ENCODE measurements at regions not wholly inside any gene's neighbourhood (a gene's known extent, or its start where the extent isn't known, plus 50 kb on each side); places are given as distances from the start of the nearest gene placed in this dataset.

GRCh38 chr4:59161249-59161648 is 2038.9 kb upstream of the ADGRL3 start:
- H3K9ac ChIP-seq (ENCODE audit: control insufficient read depth, insufficient read depth, low read length): no peak overlapping the region
- no peaks in the 10 kb centered on the region for H3K4me1 ChIP-seq (ENCODE audit: control insufficient read depth, insufficient read depth, low read length)
- ChIA-PET POLR2A (no interaction called here), CTCF (interaction anchor here (0.7 to 1.4 kb wide), 4 partner anchors 8 to 1805 kb away, joined by 3 to 4 read pairs (median 3); no protein-coding TSS in a partner anchor), SMC1A (ENCODE audit: uncharacterized antibody, unreplicated experiment) (interaction anchor here (1.3 kb wide), 1 partner anchor 400 kb away, joined by 3 read pairs; no protein-coding TSS in a partner anchor), RAD21 (ENCODE audit: unreplicated experiment) (interaction anchor here (0.8 kb wide), 1 partner anchor 431 kb away, joined by 3 read pairs; no protein-coding TSS in a partner anchor)
- no peaks in the 10 kb centered on the region for H3K36me3 ChIP-seq (ENCODE audit: control insufficient read depth in 2 of 2, insufficient read depth in 2 of 2, low read length in 1 of 2)
- H3K79me2 ChIP-seq (ENCODE audit: control insufficient read depth, insufficient read depth, low read length): no peaks in the 10 kb centered on the region
- no peak for DNase-seq (ENCODE audit: low read depth, low spot score)
- WGBS (ENCODE audit: insufficient coverage, insufficient replicate concordance, low lambda C conversion rate, missing lambda C conversion rate): 24% methylated on average over 6 of the region's 6 CpGs
- in situ Hi-C loops (cut with MboI): loop anchor here (25.0 kb wide), 1 partner anchor 1724 kb away; no protein-coding TSS in a partner anchor
- no TSS peak for BruUV-seq (replicated peaks)
- H3K9me3 ChIP-seq (replicated peaks; ENCODE audit: control insufficient read depth, insufficient read depth, low read length): no peaks in the 10 kb centered on the region
- intact Hi-C loops (cut with micrococcal nuclease; ENCODE audit: unreplicated experiment): loop anchor here (1.0 to 5.0 kb wide), 2 partner anchors 428 to 1719 kb away; no protein-coding TSS in a partner anchor
- no peak overlapping the region for H3K4me2 ChIP-seq (ENCODE audit: control insufficient read depth, insufficient read depth)
- H3K4me3 ChIP-seq: no peak overlapping the region
- TF ChIP-seq CTCF (IDR thresholded peaks at IDR 0.05 in 2 of 3, conservative IDR thresholded peaks at IDR 0.05 in 1 of 3; ENCODE audit: control insufficient read depth in 2 of 3, extremely low read depth in 1 of 3, insufficient read depth in 1 of 3, low read depth in 3 of 3, low read length in 3 of 3) (peak; percentile 27 to 42 (median 33); a peak in 3 of 6 replicates), CEBPZ (IDR thresholded peaks at IDR 0.05; ENCODE audit: low read depth, low read length) (no peak), SMC3 (IDR thresholded peaks at IDR 0.05; ENCODE audit: borderline replicate concordance, low read length) (peak; percentile 45; the same call in 1 of the 2 replicates), RAD21 (IDR thresholded peaks at IDR 0.05; ENCODE audit: insufficient read depth, low read depth, low read length) (peak; percentile 47), ZNF687 (IDR thresholded peaks at IDR 0.05) (no peak), MEF2B (IDR thresholded peaks at IDR 0.05; ENCODE audit: partially characterized antibody, poor library complexity, severe bottlenecking) (no peak), CBFB (IDR thresholded peaks at IDR 0.05; ENCODE audit: low read depth) (no peak), IRF4 (IDR thresholded peaks at IDR 0.05; ENCODE audit: low read depth, low read length) (no peak), GABPA (IDR thresholded peaks at IDR 0.05; ENCODE audit: low read depth) (no peak), SMAD5 (IDR thresholded peaks at IDR 0.05; ENCODE audit: low read depth) (no peak)
- H3K27ac ChIP-seq (ENCODE audit: control insufficient read depth, insufficient read depth): no peak overlapping the region
- peak; percentile 64 for ATAC-seq
- no peaks in the 10 kb centered on the region for H4K20me1 ChIP-seq (ENCODE audit: control insufficient read depth, insufficient read depth)
- no peaks in the 10 kb centered on the region for H3K27me3 ChIP-seq (replicated peaks in 1 of 2; ENCODE audit: control insufficient read depth in 2 of 2, insufficient read depth in 2 of 2, low read length in 1 of 2)
- H2AFZ ChIP-seq (ENCODE audit: control insufficient read depth, low read depth, low read length): no peak overlapping the region
- FAIRE-seq: no peak

All from GM12878 (cell line).